BLaER1 (cell line): ENCODE measurements at regions not wholly inside any gene's neighbourhood (a gene's known extent, or its start where the extent isn't known, plus 50 kb on each side); places are given as distances from the start of the nearest gene placed in this dataset.

Experiments
- H3K27ac ChIP-seq: shearing (Covaris generic); formaldehyde crosslinking; 2 replicates; pipeline ENCODE4 v1.8.1; 2022
- H3K27me3 ChIP-seq: shearing (Covaris generic); formaldehyde crosslinking; 2 replicates; pipeline ENCODE4 v1.8.1; 2022
- H3K36me3 ChIP-seq: shearing (Covaris generic); formaldehyde crosslinking; 2 replicates; pipeline ENCODE4 v1.8.1; 2022
- H3K4me1 ChIP-seq: shearing (Covaris generic); formaldehyde crosslinking; 2 replicates; pipeline ENCODE4 v1.8.1; 2022
- H3K4me2 ChIP-seq: shearing (Covaris generic); formaldehyde crosslinking; 2 replicates; pipeline ENCODE4 v1.8.1; 2022
- H3K4me3 ChIP-seq: shearing (Covaris generic); formaldehyde crosslinking; 2 replicates; pipeline ENCODE4 v1.8.1; 2022
- H3K9ac ChIP-seq: shearing (Covaris generic); formaldehyde crosslinking; 2 replicates; pipeline ENCODE4 v1.8.1; 2022
- H3K9me3 ChIP-seq: shearing (Covaris generic); formaldehyde crosslinking; 2 replicates; pipeline ENCODE4 v1.8.1; 2022
- H4K20me1 ChIP-seq: shearing (Covaris generic); formaldehyde crosslinking; 2 replicates; pipeline ENCODE4 v1.8.1; 2022
- Cebpa-rat ChIP-seq: shearing (Covaris generic); IDR thresholded peaks from 2 replicates; pipeline ENCODE4 v1.8.1; 2022

- Histone ChIP-seq H3K36me3 (no peaks in the 10 kb centered on the region), H3K27me3 (no peaks in the 10 kb centered on the region), H3K9ac (no peak overlapping the region), H3K4me3 (no peak overlapping the region), H3K4me1 (no peaks in the 10 kb centered on the region), H4K20me1 (no peaks in the 10 kb centered on the region), H3K9me3 (no peaks in the 10 kb centered on the region), H3K4me2 (no peak overlapping the region), H3K27ac (no peak overlapping the region)
- TF ChIP-seq Cebpa-rat = no peak
These were observed 947.7 kb upstream of the SLIT2 start for GRCh38 chr4:19304028-19304427.

- no peaks in the 10 kb centered on the region for H3K27me3 ChIP-seq
- TF ChIP-seq Cebpa-rat = no peak
- H3K9ac ChIP-seq = no peak overlapping the region
- no peak overlapping the region for H3K4me3 ChIP-seq
- no peaks in the 10 kb centered on the region for H4K20me1 ChIP-seq
- H3K4me1 ChIP-seq = no peaks in the 10 kb centered on the region
- no peak overlapping the region for H3K4me2 ChIP-seq
- H3K36me3 ChIP-seq = no peaks in the 10 kb centered on the region
- H3K27ac ChIP-seq = no peak overlapping the region
- no peaks in the 10 kb centered on the region for H3K9me3 ChIP-seq
These were observed 950.2 kb upstream of the SLIT2 start for GRCh38 chr4:19301527-19301926.

- H3K36me3 ChIP-seq = no peaks in the 10 kb centered on the region
- H3K9ac ChIP-seq = no peak overlapping the region
- no peak overlapping the region for H3K27ac ChIP-seq
- H3K27me3 ChIP-seq = no peaks in the 10 kb centered on the region
- H4K20me1 ChIP-seq = no peaks in the 10 kb centered on the region
- no peak for TF ChIP-seq Cebpa-rat
- no peak overlapping the region for H3K4me2 ChIP-seq
- no peaks in the 10 kb centered on the region for H3K4me1 ChIP-seq
- no peak overlapping the region for H3K4me3 ChIP-seq
- no peaks in the 10 kb centered on the region for H3K9me3 ChIP-seq
These were observed 951.5 kb upstream of the SLIT2 start for GRCh38 chr4:19300213-19300612.

- Histone ChIP-seq H3K27me3 (no peaks in the 10 kb centered on the region), H3K27ac (no peak overlapping the region), H3K9ac (no peak overlapping the region), H3K36me3 (no peaks in the 10 kb centered on the region), H3K4me1 (no peaks in the 10 kb centered on the region), H3K9me3 (peaks cover 5% of the 10 kb centered on the region; the same call in 1 of the 2 replicates), H3K4me2 (no peak overlapping the region), H3K4me3 (no peak overlapping the region), H4K20me1 (no peaks in the 10 kb centered on the region)
- no peak for TF ChIP-seq Cebpa-rat
These were observed 952.7 kb upstream of the SLIT2 start for GRCh38 chr4:19298998-19299397.

- Histone ChIP-seq H4K20me1 (no peaks in the 10 kb centered on the region), H3K9ac (no peak overlapping the region), H3K4me1 (no peaks in the 10 kb centered on the region), H3K4me2 (no peak overlapping the region), H3K4me3 (no peak overlapping the region), H3K36me3 (no peaks in the 10 kb centered on the region), H3K27me3 (no peaks in the 10 kb centered on the region), H3K27ac (no peak overlapping the region), H3K9me3 (peaks cover 21% of the 10 kb centered on the region)
- TF ChIP-seq Cebpa-rat = no peak
These were observed 957.9 kb upstream of the SLIT2 start for GRCh38 chr4:19293781-19294180.

- Histone ChIP-seq H3K36me3 (no peaks in the 10 kb centered on the region), H3K9ac (no peak overlapping the region), H3K27ac (no peak overlapping the region), H3K27me3 (no peaks in the 10 kb centered on the region), H3K9me3 (peaks cover 21% of the 10 kb centered on the region), H3K4me3 (no peak overlapping the region), H3K4me1 (no peaks in the 10 kb centered on the region), H4K20me1 (no peaks in the 10 kb centered on the region), H3K4me2 (no peak overlapping the region)
- TF ChIP-seq Cebpa-rat = no peak
These were observed 958.6 kb upstream of the SLIT2 start for GRCh38 chr4:19293080-19293479.

GRCh38 chr4:19286924-19287323, 964.8 kb upstream of the SLIT2 start:
- H3K9ac ChIP-seq = no peak overlapping the region
- no peak overlapping the region for H3K27ac ChIP-seq
- H3K4me1 ChIP-seq = no peaks in the 10 kb centered on the region
- TF ChIP-seq Cebpa-rat = no peak
- H3K4me3 ChIP-seq = no peak overlapping the region
- no peaks in the 10 kb centered on the region for H3K27me3 ChIP-seq
- H3K36me3 ChIP-seq = no peaks in the 10 kb centered on the region
- H3K4me2 ChIP-seq = no peak overlapping the region
- no peaks in the 10 kb centered on the region for H4K20me1 ChIP-seq
- peaks cover 8% of the 10 kb centered on the region for H3K9me3 ChIP-seq

GRCh38 chr4:19285146-19285545, 966.6 kb upstream of the SLIT2 start:
- H3K4me2 ChIP-seq = no peak overlapping the region
- TF ChIP-seq Cebpa-rat = no peak
- H3K4me1 ChIP-seq = no peaks in the 10 kb centered on the region

GRCh38 chr4:19278665-19279064, 973.0 kb upstream of the SLIT2 start:
- Histone ChIP-seq H4K20me1 (no peaks in the 10 kb centered on the region), H3K9ac (no peak overlapping the region), H3K4me1 (no peaks in the 10 kb centered on the region), H3K27ac (no peak overlapping the region), H3K9me3 (peaks cover 18% of the 10 kb centered on the region), H3K4me3 (no peak overlapping the region), H3K4me2 (no peak overlapping the region), H3K27me3 (no peaks in the 10 kb centered on the region), H3K36me3 (no peaks in the 10 kb centered on the region)
- no peak for TF ChIP-seq Cebpa-rat

More at GRCh38 chr4:19285146-19285545, 966.6 kb upstream of the SLIT2 start:
- Histone ChIP-seq H3K4me3 (no peak overlapping the region), H4K20me1 (no peaks in the 10 kb centered on the region), H3K27me3 (no peaks in the 10 kb centered on the region), H3K36me3 (no peaks in the 10 kb centered on the region), H3K9me3 (peaks cover 18% of the 10 kb centered on the region), H3K27ac (no peak overlapping the region), H3K9ac (no peak overlapping the region)

- no peaks in the 10 kb centered on the region for H3K27me3 ChIP-seq
- H3K4me3 ChIP-seq = no peak overlapping the region
- no peaks in the 10 kb centered on the region for H3K36me3 ChIP-seq
- H3K9ac ChIP-seq = no peak overlapping the region
- H3K27ac ChIP-seq = no peak overlapping the region
- H3K4me2 ChIP-seq = no peak overlapping the region
- no peak for TF ChIP-seq Cebpa-rat
- no peaks in the 10 kb centered on the region for H4K20me1 ChIP-seq
- H3K4me1 ChIP-seq = no peaks in the 10 kb centered on the region
- H3K9me3 ChIP-seq = no peaks in the 10 kb centered on the region
These were observed 985.1 kb upstream of the SLIT2 start for GRCh38 chr4:19266566-19266965.

- no peak for TF ChIP-seq Cebpa-rat
- H3K4me3 ChIP-seq = no peak overlapping the region
- H3K27me3 ChIP-seq = no peaks in the 10 kb centered on the region
- no peak overlapping the region for H3K9ac ChIP-seq
- no peaks in the 10 kb centered on the region for H3K9me3 ChIP-seq
- no peaks in the 10 kb centered on the region for H4K20me1 ChIP-seq
- no peaks in the 10 kb centered on the region for H3K36me3 ChIP-seq
- H3K4me2 ChIP-seq = no peak overlapping the region
- no peaks in the 10 kb centered on the region for H3K4me1 ChIP-seq
- no peak overlapping the region for H3K27ac ChIP-seq
These were observed 989.2 kb upstream of the SLIT2 start for GRCh38 chr4:19262467-19262866.
